HCT116 (cell line): ENCODE measurements at regions not wholly inside any gene's neighbourhood (a gene's known extent, or its start where the extent isn't known, plus 50 kb on each side); places are given as distances from the start of the nearest gene placed in this dataset.

Source experiments
- ATAC-seq: fragments of 200-7000 bp; cut with Tn5 transposase; 2 replicates; pipeline ENCODE4 v1.9.1; 2020; ENCODE audit warnings: mild to moderate bottlenecking, moderate library complexity
- BruUV-seq: library from RNA; stranded (reverse); fragments of 400-500 nt; replicated peaks from 2 replicates; lab custom pipeline; 2021; lab: Mats Ljungman, UMichigan
- CTCF ChIA-PET: fragments of 300-600 bp; sonication (Branson Sonifier 250); formaldehyde crosslinking; loops from one replicate; lab custom pipeline; 2021; ENCODE audit warnings: antibody characterized with exemption; lab: Charles Lee
- POLR2A ChIA-PET: fragments of 300-600, 350-600 bp; sonication (Branson Sonifier 250); formaldehyde crosslinking; loops from one replicate; lab custom pipeline; 2021; ENCODE audit warnings: antibody characterized with exemption; lab: Charles Lee
- RAD21 ChIA-PET, 2 experiments: fragments of 300-600 bp; sonication (Branson Sonifier 250); formaldehyde crosslinking; loops; one replicate each; lab custom pipeline; 2023; ENCODE audit warnings: low total read pairs in 2 of 2; ENCODE audit not compliant: uncharacterized antibody in 2 of 2, unreplicated experiment in 2 of 2, low non-redundant PET in 1 of 2; lab: Charles Lee
- DNase-seq: peaks from one replicate; pipeline ENCODE4 v3.0.0-alpha.2; 2010; ENCODE audit warnings: low read depth, low spot score
- H2AFZ ChIP-seq: fragments of 200-600 bp; shearing (Covaris generic), sonication (generic); 2 replicates; pipeline ENCODE4 v1.6.1; 2017; ENCODE audit warnings: low read depth, mixed run types, mixed read lengths, antibody characterized with exemption, low read length; ENCODE audit not compliant: poor library complexity, severe bottlenecking
- H3K27ac ChIP-seq: 2 replicates; pipeline ENCODE4 v1.5.1; 2012; ENCODE audit warnings: low read depth, low read length
- H3K27me3 ChIP-seq: fragments of 200-600 bp; sonication (generic); 2 replicates; pipeline ENCODE4 v1.6.1; 2016; ENCODE audit warnings: mixed run types, low read length, mixed read lengths; ENCODE audit not compliant: insufficient read depth
- H3K36me3 ChIP-seq, 2 experiments: fragments of 200-500 bp in 1 of 2; fragments of 200-600 bp in 1 of 2; sonication (Bioruptor generic) in 1 of 2; sonication (generic) in 1 of 2; 2 replicates each; pipeline versions ENCODE4 v1.5.1 to v1.6.1; 2014 to 2016; ENCODE audit warnings: low read length in 2 of 2, inconsistent platforms in 1 of 2, mixed read lengths in 1 of 2, mixed run types in 1 of 2; ENCODE audit not compliant: insufficient read depth in 2 of 2, control insufficient read depth in 1 of 2
- H3K4me1 ChIP-seq, 2 experiments: fragments of 200-600 bp in 1 of 2; sonication (generic) in 1 of 2; 2 replicates each; pipeline versions ENCODE4 v1.5.1 to v1.6.1; 2012 to 2017; ENCODE audit warnings: low read length in 2 of 2, inconsistent platforms in 1 of 2, mild to moderate bottlenecking in 1 of 2, mixed read lengths in 1 of 2, mixed run types in 1 of 2, moderate library complexity in 1 of 2; ENCODE audit not compliant: insufficient read depth in 2 of 2, control insufficient read depth in 1 of 2
- H3K4me2 ChIP-seq: fragments of 200-600 bp; sonication (generic); 2 replicates; pipeline ENCODE4 v1.6.1; 2017; ENCODE audit warnings: mixed run types, low read length, mixed read lengths
- H3K4me3 ChIP-seq, 2 experiments: fragments of 200-600 bp in 1 of 2; sonication (generic) in 1 of 2; replicated peaks in 1 of 2; 2 replicates each; pipeline ENCODE4 v1.5.1; 2011 to 2016; ENCODE audit warnings: low read length in 2 of 2, control low read depth in 1 of 2, low read depth in 1 of 2, mild to moderate bottlenecking in 1 of 2, mixed read lengths in 1 of 2, mixed run types in 1 of 2
- H3K79me2 ChIP-seq: fragments of 200-600 bp; sonication (generic); 2 replicates; pipeline ENCODE4 v1.6.1; 2017; ENCODE audit warnings: mild to moderate bottlenecking, mixed run types, low read length, moderate library complexity, mixed read lengths; ENCODE audit not compliant: insufficient read depth
- H3K9ac ChIP-seq: fragments of 200-600 bp; sonication (generic); 2 replicates; pipeline ENCODE4 v1.6.1; 2016; ENCODE audit warnings: low read length, mixed read lengths
- H3K9me2 ChIP-seq: fragments of 200-600 bp; sonication (generic), shearing (Covaris generic); 2 replicates; pipeline ENCODE4 v1.6.1; 2017; ENCODE audit warnings: mixed run types, mild to moderate bottlenecking, moderate library complexity; ENCODE audit not compliant: insufficient read depth
- H3K9me3 ChIP-seq, 2 experiments: fragments of 200-500 bp in 1 of 2; fragments of 200-600 bp in 1 of 2; sonication (Bioruptor generic) in 1 of 2; sonication (generic) in 1 of 2; 2 replicates each; pipeline ENCODE4 v1.6.1; 2014 to 2017; ENCODE audit warnings: low read length in 2 of 2, mixed read lengths in 2 of 2, inconsistent platforms in 1 of 2, low read depth in 1 of 2, mild to moderate bottlenecking in 1 of 2, mixed run types in 1 of 2, moderate library complexity in 1 of 2; ENCODE audit not compliant: control insufficient read depth in 1 of 2, insufficient read depth in 1 of 2
- H4K20me1 ChIP-seq: fragments of 200-600 bp; sonication (generic), shearing (Covaris generic); 2 replicates; pipeline ENCODE4 v1.6.1; 2017; ENCODE audit warnings: mixed run types, mild to moderate bottlenecking, moderate library complexity; ENCODE audit not compliant: insufficient read depth
- CBX3 ChIP-seq: IDR thresholded peaks from 2 replicates; pipeline ENCODE4 v1.6.1; 2012; ENCODE audit warnings: low read depth
- EGR1 ChIP-seq: IDR thresholded peaks from 2 replicates; pipeline ENCODE4 v1.6.1; 2012; ENCODE audit warnings: low read depth
- EZH2 ChIP-seq: fragments of 200-600 bp; sonication (generic); IDR thresholded peaks from 2 replicates; pipeline ENCODE4 v1.6.1; 2017; ENCODE audit warnings: antibody characterized with exemption, mixed run types
- POLR2A ChIP-seq: IDR thresholded peaks from 2 replicates; pipeline ENCODE4 v1.7.0; 2011; ENCODE audit warnings: borderline replicate concordance; ENCODE audit not compliant: insufficient read depth, insufficient read length; ENCODE audit errors: extremely low read depth
- SP1 ChIP-seq: IDR thresholded peaks from 2 replicates; pipeline ENCODE4 v1.6.1; 2012; ENCODE audit warnings: low read depth
- SRF ChIP-seq: IDR thresholded peaks from 2 replicates; pipeline ENCODE4 v1.6.1; 2012; ENCODE audit warnings: low read depth
- TCF7L2 ChIP-seq: IDR thresholded peaks from 2 replicates; pipeline ENCODE4 v1.7.0; 2011; ENCODE audit warnings: borderline replicate concordance, inconsistent platforms; ENCODE audit not compliant: insufficient read depth, insufficient read length; ENCODE audit errors: extremely low read depth
- YY1 ChIP-seq: IDR thresholded peaks from 2 replicates; pipeline ENCODE4 v1.6.1; 2011; ENCODE audit warnings: low read length, low read depth, moderate library complexity, mild to moderate bottlenecking; ENCODE audit not compliant: insufficient replicate concordance; ENCODE audit errors: extremely low read depth
- intact Hi-C: fragments of 100-400 bp; cut with micrococcal nuclease; formaldehyde crosslinking; loops from 2 replicates; pipeline ENCODE4 v1.10.0; 2022
- TF ChIP-seq, protein P1 (sequence below): IDR thresholded peaks from 2 replicates; pipeline ENCODE4 v1.6.1; 2012
- TF ChIP-seq, protein P2 (sequence below): IDR thresholded peaks from 2 replicates; pipeline ENCODE4 v1.6.1; 2011; ENCODE audit warnings: mild to moderate bottlenecking, low read length, moderate library complexity; ENCODE audit not compliant: insufficient replicate concordance; ENCODE audit errors: extremely low read depth
- TF ChIP-seq, protein P3 (sequence below): IDR thresholded peaks from 2 replicates; pipeline ENCODE4 v1.6.1; 2012; ENCODE audit warnings: low read depth

DNA sequence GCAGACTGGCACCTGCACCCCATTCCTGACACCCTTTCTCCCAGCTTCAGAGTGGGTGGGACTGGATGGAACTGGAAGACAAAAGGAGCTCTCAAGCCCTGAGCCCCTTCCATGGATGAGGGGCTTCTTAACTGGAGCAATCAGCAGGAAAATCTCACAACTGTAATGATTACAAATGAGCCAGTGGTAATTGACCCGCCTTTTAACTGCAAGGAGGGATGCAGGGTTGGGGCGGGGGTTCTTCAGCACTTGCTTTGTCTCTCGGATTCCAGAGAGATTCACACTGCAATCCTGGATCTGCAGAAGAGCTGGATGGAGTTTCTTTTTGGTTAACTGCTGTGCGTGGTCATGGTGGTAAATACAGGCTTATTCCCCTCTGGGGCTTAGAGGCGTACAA is 160.1 kb upstream of the SHB start:
- no peak for ATAC-seq
- peaks cover 3 to 22% of the 10 kb centered on the region in 2 experiments; a peak in 3 of 4 replicates for H3K4me1 ChIP-seq
- H3K36me3 ChIP-seq, result no peaks in the 10 kb centered on the region
- intact Hi-C loops, result no loop called here
- H3K9me3 ChIP-seq, result no peaks in the 10 kb centered on the region
- no peak overlapping the region for H3K27ac ChIP-seq
- H3K9ac ChIP-seq, result no peak overlapping the region
- CTCF ChIA-PET, result no interaction called here
- H2AFZ ChIP-seq, result no peak overlapping the region
- RAD21 ChIA-PET, result no interaction called here
- H4K20me1 ChIP-seq, result no peaks in the 10 kb centered on the region
- no peak overlapping the region for H3K4me2 ChIP-seq
- DNase-seq, result no peak
- POLR2A ChIA-PET, result no interaction called here
- H3K79me2 ChIP-seq, result no peaks in the 10 kb centered on the region
- BruUV-seq, result no TSS peak
- no peaks in the 10 kb centered on the region for H3K27me3 ChIP-seq
- H3K4me3 ChIP-seq, result no peak overlapping the region
- no peaks in the 10 kb centered on the region for H3K9me2 ChIP-seq
- no peak for TF ChIP-seq EZH2
- TF ChIP-seq, protein P1, sequence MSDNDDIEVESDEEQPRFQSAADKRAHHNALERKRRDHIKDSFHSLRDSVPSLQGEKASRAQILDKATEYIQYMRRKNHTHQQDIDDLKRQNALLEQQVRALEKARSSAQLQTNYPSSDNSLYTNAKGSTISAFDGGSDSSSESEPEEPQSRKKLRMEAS, result no peak
- TF ChIP-seq YY1, result no peak
- TF ChIP-seq, protein P2, sequence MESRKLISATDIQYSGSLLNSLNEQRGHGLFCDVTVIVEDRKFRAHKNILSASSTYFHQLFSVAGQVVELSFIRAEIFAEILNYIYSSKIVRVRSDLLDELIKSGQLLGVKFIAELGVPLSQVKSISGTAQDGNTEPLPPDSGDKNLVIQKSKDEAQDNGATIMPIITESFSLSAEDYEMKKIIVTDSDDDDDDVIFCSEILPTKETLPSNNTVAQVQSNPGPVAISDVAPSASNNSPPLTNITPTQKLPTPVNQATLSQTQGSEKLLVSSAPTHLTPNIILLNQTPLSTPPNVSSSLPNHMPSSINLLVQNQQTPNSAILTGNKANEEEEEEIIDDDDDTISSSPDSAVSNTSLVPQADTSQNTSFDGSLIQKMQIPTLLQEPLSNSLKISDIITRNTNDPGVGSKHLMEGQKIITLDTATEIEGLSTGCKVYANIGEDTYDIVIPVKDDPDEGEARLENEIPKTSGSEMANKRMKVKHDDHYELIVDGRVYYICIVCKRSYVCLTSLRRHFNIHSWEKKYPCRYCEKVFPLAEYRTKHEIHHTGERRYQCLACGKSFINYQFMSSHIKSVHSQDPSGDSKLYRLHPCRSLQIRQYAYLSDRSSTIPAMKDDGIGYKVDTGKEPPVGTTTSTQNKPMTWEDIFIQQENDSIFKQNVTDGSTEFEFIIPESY, result no peak

DNA sequence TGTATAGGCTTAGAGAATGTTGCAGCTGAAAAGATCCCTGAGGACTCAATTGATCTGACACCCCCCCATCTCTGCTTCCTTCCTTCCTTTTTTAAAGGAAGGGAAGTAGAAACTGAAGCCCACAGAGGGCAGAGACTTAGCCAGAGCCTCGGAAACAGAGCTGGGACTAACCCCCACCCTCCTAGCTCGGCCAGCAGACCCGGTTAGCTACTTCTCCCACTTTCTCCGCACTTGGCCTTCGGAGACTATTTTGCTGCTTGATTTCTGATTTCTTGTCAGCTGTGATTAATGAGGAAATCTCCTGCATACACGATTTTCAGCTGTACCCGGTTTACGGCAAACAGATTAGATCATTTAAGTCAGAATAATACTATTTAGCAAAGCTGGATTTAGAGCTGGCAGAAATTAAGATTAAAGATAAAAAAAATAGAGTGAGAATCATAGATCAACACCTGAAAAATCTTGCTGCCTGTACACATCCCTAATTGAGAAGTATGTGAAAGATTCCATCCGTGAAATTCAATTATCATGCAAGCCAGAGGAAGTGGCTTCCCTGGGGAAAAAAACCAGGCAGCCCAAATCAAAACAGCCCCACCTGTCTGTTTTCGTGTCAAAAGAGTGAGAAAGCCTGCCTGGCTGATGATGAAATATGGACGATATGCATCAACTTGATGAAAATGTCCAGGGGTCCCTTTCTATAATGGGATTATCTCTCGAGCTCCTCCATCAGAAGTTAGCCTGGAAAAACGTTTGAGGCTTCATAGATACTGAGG is 159.5 kb upstream of the SHB start:
- H3K4me3 ChIP-seq, result no peak overlapping the region
- POLR2A ChIA-PET, result no interaction called here
- no peak for DNase-seq
- H2AFZ ChIP-seq, result no peak overlapping the region
- no peak overlapping the region for H3K9ac ChIP-seq
- no peaks in the 10 kb centered on the region for H3K27me3 ChIP-seq
- H3K79me2 ChIP-seq, result no peaks in the 10 kb centered on the region
- RAD21 ChIA-PET, result no interaction called here
- H4K20me1 ChIP-seq, result no peaks in the 10 kb centered on the region
- no peaks in the 10 kb centered on the region for H3K9me3 ChIP-seq
- intact Hi-C loops, result no loop called here
- H3K4me1 ChIP-seq, result peaks cover 3 to 22% of the 10 kb centered on the region in 2 experiments; a peak in 3 of 4 replicates
- no peak overlapping the region for H3K27ac ChIP-seq
- CTCF ChIA-PET, result no interaction called here
- H3K36me3 ChIP-seq, result no peaks in the 10 kb centered on the region
- no TSS peak for BruUV-seq
- H3K4me2 ChIP-seq, result no peak overlapping the region
- ATAC-seq, result no peak
- H3K9me2 ChIP-seq, result no peaks in the 10 kb centered on the region
- TF ChIP-seq SRF (no peak), EGR1 (no peak), TCF7L2 (no peak), POLR2A (no peak), CBX3 (no peak), SP1 (no peak)
- TF ChIP-seq, protein P2, result no peak
- TF ChIP-seq, protein P3, sequence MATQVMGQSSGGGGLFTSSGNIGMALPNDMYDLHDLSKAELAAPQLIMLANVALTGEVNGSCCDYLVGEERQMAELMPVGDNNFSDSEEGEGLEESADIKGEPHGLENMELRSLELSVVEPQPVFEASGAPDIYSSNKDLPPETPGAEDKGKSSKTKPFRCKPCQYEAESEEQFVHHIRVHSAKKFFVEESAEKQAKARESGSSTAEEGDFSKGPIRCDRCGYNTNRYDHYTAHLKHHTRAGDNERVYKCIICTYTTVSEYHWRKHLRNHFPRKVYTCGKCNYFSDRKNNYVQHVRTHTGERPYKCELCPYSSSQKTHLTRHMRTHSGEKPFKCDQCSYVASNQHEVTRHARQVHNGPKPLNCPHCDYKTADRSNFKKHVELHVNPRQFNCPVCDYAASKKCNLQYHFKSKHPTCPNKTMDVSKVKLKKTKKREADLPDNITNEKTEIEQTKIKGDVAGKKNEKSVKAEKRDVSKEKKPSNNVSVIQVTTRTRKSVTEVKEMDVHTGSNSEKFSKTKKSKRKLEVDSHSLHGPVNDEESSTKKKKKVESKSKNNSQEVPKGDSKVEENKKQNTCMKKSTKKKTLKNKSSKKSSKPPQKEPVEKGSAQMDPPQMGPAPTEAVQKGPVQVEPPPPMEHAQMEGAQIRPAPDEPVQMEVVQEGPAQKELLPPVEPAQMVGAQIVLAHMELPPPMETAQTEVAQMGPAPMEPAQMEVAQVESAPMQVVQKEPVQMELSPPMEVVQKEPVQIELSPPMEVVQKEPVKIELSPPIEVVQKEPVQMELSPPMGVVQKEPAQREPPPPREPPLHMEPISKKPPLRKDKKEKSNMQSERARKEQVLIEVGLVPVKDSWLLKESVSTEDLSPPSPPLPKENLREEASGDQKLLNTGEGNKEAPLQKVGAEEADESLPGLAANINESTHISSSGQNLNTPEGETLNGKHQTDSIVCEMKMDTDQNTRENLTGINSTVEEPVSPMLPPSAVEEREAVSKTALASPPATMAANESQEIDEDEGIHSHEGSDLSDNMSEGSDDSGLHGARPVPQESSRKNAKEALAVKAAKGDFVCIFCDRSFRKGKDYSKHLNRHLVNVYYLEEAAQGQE, result no peak
